ENCODE measurements at regions not wholly inside any gene's neighbourhood (a gene's known extent, or its start where the extent isn't known, plus 50 kb on each side); places are given as distances from the start of the nearest gene placed in this dataset.

DNA sequence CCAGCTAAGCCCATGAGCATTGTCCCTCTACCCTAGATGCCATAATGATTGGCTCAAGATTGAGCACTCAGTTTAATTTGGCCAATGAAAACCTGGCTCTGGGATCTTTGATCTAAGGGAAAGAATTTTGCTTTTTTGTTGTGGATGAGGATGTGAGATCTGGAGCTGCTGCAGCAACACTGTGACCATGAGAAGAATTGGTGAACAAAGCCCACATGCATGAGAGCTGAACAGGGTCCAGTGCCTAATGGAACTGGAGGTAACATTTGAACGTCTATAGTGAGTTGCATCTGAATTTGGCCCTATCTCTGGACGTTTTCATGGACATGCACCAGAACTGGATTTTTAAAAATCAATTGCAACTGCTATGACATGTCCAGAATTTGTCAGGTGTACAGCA, 338.6 kb downstream of the AACS start:
- RAD21 ChIA-PET (ENCODE audit: unreplicated experiment) = interaction anchor here (1.7 to 3.7 kb wide), 2 partner anchors 71 to 220 kb away, joined by 9 to 29 read pairs; no protein-coding TSS in a partner anchor
- Histone ChIP-seq H3K36me3 (ENCODE audit: control insufficient read depth in 2 of 2, insufficient read depth in 2 of 2, low read length in 1 of 2) (no peaks in the 10 kb centered on the region), H3K9me3 (replicated peaks; ENCODE audit: control insufficient read depth, insufficient read depth, low read length) (peaks cover 9% of the 10 kb centered on the region), H3K4me1 (ENCODE audit: control insufficient read depth, insufficient read depth, low read length) (peaks cover 14% of the 10 kb centered on the region), H2AFZ (ENCODE audit: control insufficient read depth, low read depth, low read length) (no peak overlapping the region), H3K27me3 (replicated peaks in 1 of 2; ENCODE audit: control insufficient read depth in 2 of 2, insufficient read depth in 2 of 2, low read length in 1 of 2) (peaks cover 0 to 6% of the 10 kb centered on the region in 2 experiments; a peak in 2 of 4 replicates), H3K4me3 (no peak overlapping the region), H4K20me1 (ENCODE audit: control insufficient read depth, insufficient read depth) (no peaks in the 10 kb centered on the region), H3K4me2 (ENCODE audit: control insufficient read depth, insufficient read depth) (no peak overlapping the region), H3K79me2 (ENCODE audit: control insufficient read depth, insufficient read depth, low read length) (no peaks in the 10 kb centered on the region), H3K9ac (ENCODE audit: control insufficient read depth, insufficient read depth, low read length) (no peak overlapping the region), H3K27ac (ENCODE audit: control insufficient read depth, insufficient read depth) (no peak overlapping the region)
- POLR2A ChIA-PET = no interaction called here
- intact Hi-C loops (cut with micrococcal nuclease; ENCODE audit: unreplicated experiment) = loop anchor here (1.0 kb wide), 3 partner anchors 73 to 220 kb away; no protein-coding TSS in a partner anchor
- FAIRE-seq = no peak
- 0% methylated on average over 2 of the region's 2 CpGs for WGBS (ENCODE audit: insufficient coverage, insufficient replicate concordance, low lambda C conversion rate, missing lambda C conversion rate)
- DNase-seq (ENCODE audit: low read depth, low spot score) = no peak
- SMC1A ChIA-PET (ENCODE audit: uncharacterized antibody, unreplicated experiment) = interaction anchor here (0.7 to 4.0 kb wide), 7 partner anchors 13 to 232 kb away, joined by 3 to 41 read pairs (median 4); no protein-coding TSS in a partner anchor
- ATAC-seq = no peak
- BruUV-seq (replicated peaks) = no TSS peak
- CTCF ChIA-PET = interaction anchor here (0.8 to 7.6 kb wide), 11 partner anchors 15 to 220 kb away, joined by 3 to 85 read pairs (median 4); no protein-coding TSS in a partner anchor
- TF ChIP-seq YY1 (IDR thresholded peaks at IDR 0.05; ENCODE audit: low read depth, low read length) (no peak), EGR1 (IDR thresholded peaks at IDR 0.05; ENCODE audit: borderline replicate concordance in 1 of 2, low read depth in 2 of 2, low read length in 2 of 2) (no peak), ZNF24 (IDR thresholded peaks at IDR 0.05) (no peak), MEF2A (IDR thresholded peaks at IDR 0.05; ENCODE audit: insufficient read depth, low read depth, low read length) (no peak), MEF2B (IDR thresholded peaks at IDR 0.05; ENCODE audit: partially characterized antibody, poor library complexity, severe bottlenecking) (no peak), STAT1 (conservative IDR thresholded peaks at IDR 0.05) (no peak)
- TF ChIP-seq, protein P1, sequence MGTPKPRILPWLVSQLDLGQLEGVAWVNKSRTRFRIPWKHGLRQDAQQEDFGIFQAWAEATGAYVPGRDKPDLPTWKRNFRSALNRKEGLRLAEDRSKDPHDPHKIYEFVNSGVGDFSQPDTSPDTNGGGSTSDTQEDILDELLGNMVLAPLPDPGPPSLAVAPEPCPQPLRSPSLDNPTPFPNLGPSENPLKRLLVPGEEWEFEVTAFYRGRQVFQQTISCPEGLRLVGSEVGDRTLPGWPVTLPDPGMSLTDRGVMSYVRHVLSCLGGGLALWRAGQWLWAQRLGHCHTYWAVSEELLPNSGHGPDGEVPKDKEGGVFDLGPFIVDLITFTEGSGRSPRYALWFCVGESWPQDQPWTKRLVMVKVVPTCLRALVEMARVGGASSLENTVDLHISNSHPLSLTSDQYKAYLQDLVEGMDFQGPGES (IDR thresholded peaks at IDR 0.05) = no peak
- in situ Hi-C loops (cut with MboI) = loop anchor here (5.0 kb wide), 1 partner anchor 222 kb away; no protein-coding TSS in a partner anchor
